C4-2B (cell line): ENCODE measurements at regions not wholly inside any gene's neighbourhood (a gene's known extent, or its start where the extent isn't known, plus 50 kb on each side); places are given as distances from the start of the nearest gene placed in this dataset.

Experiments used
- ZFX ChIP-seq: fragments of 450-650 bp; IDR thresholded peaks from 2 replicates; pipeline ENCODE4 v1.6.1; 2017
- TF ChIP-seq, protein P1 (sequence below): fragments of 450-650 bp; conservative IDR thresholded peaks from 2 replicates; pipeline ENCODE4 v1.5.1; 2017; ENCODE audit warnings: mild to moderate bottlenecking

GRCh38 chr6:139708337-139709199 is 334.1 kb upstream of the CITED2 start:
- TF ChIP-seq, protein P1, sequence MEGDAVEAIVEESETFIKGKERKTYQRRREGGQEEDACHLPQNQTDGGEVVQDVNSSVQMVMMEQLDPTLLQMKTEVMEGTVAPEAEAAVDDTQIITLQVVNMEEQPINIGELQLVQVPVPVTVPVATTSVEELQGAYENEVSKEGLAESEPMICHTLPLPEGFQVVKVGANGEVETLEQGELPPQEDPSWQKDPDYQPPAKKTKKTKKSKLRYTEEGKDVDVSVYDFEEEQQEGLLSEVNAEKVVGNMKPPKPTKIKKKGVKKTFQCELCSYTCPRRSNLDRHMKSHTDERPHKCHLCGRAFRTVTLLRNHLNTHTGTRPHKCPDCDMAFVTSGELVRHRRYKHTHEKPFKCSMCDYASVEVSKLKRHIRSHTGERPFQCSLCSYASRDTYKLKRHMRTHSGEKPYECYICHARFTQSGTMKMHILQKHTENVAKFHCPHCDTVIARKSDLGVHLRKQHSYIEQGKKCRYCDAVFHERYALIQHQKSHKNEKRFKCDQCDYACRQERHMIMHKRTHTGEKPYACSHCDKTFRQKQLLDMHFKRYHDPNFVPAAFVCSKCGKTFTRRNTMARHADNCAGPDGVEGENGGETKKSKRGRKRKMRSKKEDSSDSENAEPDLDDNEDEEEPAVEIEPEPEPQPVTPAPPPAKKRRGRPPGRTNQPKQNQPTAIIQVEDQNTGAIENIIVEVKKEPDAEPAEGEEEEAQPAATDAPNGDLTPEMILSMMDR, result no peak
- no peak for TF ChIP-seq ZFX
